Stimulated activated naive CD8-positive, alpha-beta T cell treated with anti-CD3 and anti-CD28 coated beads, Interleukin-15, Interleukin-2, amounts not matched to agents 100 U/mL and 50 U/mL, for 24 hours (primary cell): ENCODE measurements at regions not wholly inside any gene's neighbourhood (a gene's known extent, or its start where the extent isn't known, plus 50 kb on each side); places are given as distances from the start of the nearest gene placed in this dataset.
"Not testable (repeated sequence)": the region's sequence is repeated elsewhere in the genome, so short reads cannot be mapped to it uniquely, and the experiment has no call there.

Source experiments
- ATAC-seq: fragments of 150-1000 bp; cut with Tn5 transposase; one replicate; pipeline ENCODE4 v1.10.0; 2021
- DNase-seq: peaks from one replicate; pipeline ENCODE4 v3.0.0; 2021

DNA sequence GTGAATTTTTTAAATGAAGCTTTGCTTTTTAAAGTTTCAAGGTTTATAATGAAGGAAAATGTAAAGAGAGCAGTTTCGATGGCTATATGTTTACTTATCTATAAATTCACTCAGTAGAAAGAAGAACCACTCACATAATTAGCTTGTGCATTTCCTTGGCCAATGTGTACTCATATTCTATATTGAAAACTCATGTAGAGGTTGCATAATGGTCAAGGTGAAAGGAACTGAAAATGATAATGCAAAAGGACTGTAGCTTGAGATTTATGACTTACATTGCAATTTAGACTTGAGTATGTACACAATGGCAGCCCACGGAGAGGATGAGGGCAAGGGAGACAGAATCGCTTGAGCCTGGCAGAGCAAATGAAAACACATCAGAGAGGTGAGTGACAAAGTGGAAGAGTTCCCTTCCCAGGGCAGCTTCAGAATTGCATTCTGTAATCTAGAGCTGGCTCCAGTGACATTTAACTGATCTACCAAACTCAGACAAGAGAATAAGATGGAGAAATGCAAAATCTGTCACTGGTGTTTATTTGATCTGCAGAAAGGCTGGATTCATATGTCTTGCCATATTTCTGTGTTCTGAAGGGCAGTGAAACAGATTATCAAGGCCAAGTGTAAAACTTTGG lies 191.8 kb downstream of the TMEM200A start:
- DNase-seq (no peak), ATAC-seq (no peak)

DNA sequence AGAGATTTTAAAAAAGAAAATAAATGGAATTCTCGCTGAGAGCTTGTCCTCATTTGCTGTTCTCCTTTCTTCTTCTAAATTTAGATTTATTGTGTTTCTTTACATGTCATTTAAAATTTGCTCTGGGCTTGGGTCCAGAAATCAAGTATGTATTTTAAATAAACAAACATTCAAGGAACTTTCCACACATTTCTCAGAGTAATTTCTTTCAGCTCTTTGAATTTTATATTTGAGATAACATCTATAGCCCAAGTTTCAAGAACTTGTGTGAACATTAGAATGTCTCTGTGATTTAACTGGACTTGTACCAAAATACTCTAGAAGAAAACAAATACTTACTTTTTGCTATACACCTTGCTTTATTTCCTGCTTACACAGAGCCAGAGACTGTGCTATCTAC lies 192.3 kb downstream of the TMEM200A start:
- ATAC-seq (no peak), DNase-seq (no peak)

DNA sequence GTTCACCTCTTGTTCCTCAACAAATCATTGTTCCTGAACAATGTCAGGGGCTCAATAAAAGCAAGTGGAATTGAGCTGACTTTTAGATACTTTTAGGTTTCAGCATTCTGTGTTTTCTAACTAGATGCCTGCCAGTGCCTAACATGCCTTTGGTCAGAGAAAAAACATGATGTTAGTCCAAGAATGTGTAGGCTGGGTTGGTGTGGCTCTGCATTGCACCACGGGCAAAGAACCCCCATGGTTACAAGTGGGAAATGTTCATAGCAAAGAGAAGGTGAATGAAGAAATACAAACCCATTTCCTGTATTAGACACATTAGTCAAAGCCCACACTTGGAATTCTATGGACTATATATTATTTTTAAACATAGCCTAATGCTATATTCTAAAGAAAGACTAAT lies 193.3 kb downstream of the TMEM200A start:
- DNase-seq = no peak

DNA sequence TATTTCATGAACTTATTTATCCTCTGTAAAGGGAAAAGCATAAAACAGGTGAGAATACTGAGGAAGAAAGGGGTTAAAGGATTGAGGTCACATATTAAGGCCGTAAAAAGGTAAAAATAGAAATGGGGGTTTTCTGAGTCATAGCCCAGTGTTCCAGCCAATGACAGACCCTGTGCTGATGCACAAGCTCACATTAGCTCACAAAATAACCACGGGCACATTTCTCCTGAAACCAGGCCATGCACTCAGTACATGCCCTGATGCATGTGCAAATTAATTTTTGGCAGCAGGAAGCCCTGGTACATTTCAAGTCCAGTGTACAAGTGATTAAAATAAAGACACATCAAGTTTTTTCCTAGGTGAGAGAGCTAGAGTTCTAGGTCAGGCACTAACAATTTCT lies 194.4 kb downstream of the TMEM200A start:
- ATAC-seq = peak; percentile 71
- peak; percentile 8 for DNase-seq

More for the DNA sequence above, 193.3 kb downstream of the TMEM200A start:
- no peak for ATAC-seq

DNA sequence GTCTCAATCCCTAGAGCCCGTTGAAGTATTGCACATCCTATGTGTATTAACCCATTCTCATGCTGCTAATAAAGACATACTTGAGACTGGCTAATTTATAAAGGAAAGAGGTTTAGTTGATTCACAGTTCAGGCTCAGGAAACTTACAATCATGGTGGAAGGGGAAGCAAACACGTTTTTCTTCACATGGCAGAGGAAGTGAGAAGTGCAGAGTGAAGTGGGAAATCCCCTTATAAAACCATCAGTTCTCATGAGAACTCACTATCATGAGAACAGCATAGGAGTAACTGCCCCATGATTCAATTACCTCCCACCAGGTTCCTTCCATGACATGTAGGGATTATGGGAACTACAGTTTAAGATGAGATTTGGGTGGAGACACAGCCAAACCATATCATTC lies 195.3 kb downstream of the TMEM200A start:
- peak; percentile 38 for ATAC-seq
- DNase-seq = not testable (repeated sequence)

DNA sequence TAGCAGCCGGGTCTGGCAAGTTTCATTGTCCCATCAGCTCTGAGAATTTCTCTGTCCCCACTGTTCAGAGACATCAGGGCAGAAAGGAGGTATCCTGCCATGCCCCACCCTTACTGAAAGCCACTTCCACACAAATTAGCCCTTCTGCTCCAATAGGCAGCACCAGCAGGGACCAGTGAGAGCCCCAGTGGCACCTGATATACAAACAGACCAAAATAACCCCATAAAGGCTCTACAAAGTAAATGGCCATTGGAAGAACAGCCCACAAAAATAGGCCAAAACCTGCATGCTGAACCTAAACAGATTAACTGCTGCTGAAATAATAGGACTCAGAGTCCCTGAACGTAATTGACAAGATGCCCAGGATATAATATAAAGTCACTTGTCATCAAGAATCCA lies 199.9 kb downstream of the TMEM200A start:
- no peak for ATAC-seq
- DNase-seq = no peak

DNA sequence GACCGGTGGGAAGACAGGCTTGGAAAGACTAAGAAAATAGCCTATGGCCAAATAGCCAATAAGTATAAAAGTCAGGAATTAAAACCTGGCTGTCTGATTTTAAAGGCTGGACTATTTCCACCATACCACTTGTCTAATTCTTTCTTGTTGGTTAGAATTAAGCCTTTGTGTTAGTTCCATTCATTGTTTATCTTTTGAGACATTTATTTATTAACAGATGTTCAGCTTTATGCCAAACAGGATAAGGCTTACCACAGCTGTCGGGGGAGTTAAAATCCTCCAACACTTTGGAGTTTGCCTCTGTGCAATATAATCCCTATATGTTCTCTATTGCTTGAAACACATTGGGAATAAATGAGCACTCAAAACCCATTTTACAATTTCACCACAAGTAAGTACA lies 208.3 kb downstream of the TMEM200A start:
- ATAC-seq = no peak

DNA sequence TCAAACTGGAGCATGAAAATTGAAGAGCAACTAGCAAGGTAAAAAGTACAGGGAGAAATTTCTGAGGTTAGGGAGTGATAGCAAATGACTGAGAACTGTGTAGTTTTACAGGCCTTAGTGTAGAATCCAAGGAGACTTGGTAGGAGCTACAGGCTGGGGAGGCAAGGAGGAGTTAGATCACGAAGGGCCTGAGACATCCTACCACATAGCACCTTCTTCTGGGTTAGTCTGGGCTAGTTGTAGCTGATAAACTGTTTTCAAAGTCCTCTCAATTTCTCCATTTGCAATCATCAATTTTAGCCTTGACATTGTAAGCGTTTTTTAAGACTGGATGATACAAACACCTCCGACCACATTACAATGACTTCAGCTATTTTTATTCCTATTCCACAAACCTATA lies 209.7 kb downstream of the TMEM200A start:
- ATAC-seq = peak; percentile 10
- DNase-seq = no peak

More for the DNA sequence above, 208.3 kb downstream of the TMEM200A start:
- DNase-seq = no peak

DNA sequence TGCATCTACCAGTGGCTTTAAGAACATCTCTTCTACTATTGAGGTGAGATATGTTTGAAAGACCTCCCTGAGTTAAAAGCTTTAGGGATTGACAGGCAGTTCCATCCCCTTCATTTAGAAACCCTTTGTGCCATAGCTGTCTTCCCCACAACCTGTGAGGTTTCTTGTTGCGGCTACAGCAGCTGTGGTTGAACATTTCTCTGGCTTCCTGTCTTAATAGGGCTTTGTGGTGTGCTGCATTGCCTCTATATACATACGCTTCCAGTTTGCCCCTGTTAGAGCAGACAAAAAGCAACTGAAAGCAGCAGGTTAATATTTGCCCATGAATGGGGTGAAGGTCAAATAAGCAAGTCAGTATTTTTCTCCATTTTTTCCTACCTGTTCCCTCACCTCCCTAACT lies 210.2 kb downstream of the TMEM200A start:
- ATAC-seq (peak; percentile 96), DNase-seq (peak; percentile 46)

DNA sequence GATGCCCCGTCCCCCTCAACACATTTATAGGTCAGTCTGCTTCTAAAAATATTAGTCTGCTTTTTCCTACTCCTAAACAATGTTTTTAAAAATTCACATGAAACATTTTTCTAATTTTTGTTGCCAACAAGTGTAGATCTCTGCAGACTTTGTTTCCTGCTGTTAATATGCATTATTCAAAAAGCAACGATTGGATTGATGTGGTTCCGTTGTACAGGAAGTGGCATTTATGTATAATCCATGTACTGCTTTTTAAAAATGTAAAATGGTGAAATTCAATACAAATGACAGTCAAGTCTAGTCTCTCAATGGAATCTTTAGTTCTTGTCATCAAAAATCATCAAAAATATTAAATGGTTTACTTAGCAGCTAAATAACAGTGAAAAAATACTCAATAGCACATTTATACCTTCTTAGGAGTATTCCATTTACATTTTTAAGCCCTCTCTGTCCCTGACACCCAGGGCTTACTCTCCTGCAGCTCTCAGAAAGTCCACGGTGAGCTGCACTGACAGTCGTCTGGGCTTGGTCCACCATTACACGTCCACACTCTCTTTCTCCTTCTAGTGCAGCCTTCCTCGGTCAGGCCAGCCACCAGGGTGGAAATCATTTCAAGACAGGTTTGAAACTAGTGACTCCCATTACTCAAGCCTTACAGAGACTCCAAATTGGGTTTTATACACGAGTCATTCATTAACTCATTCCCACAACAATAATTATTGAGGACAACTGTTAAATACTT lies 211.5 kb downstream of the TMEM200A start:
- DNase-seq (peak; percentile 9), ATAC-seq (no peak)

DNA sequence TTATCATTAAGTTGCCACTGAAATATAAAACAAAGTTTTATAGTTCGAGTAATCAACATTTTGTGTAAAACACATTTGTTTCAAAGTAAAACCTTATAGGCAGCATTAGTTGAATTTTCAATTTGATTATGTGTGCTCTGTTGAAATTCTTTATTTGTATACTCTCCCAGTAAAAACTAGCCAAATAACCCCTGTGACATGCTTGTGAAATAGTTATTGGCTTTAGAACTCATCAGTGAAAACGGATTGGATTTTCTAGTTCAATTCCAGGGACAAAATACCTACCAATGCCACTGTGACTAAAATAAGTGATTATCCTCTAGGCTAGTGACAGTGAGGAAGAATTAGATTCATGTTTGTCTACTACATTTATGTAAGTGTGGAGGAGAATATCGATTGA lies 212.9 kb downstream of the TMEM200A start:
- ATAC-seq (no peak), DNase-seq (no peak)

DNA sequence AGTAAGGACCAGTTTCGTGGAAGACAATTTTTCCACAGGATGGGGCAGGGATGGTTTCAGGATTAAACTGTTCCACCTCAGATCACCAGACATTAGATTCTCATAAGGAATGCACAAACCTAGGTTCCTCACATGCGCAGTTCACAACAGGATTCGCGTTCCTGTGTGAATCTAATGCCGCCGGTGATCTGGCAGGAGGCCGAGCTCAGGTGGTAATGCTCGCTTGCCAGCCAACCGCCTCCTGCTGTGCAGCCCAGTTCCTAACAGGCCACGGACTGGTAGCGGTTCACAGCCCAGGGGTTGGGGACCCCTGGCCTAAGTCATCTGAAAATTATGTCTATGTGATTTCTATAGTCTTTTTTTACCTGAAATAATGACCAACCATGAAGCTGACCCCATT lies 217.5 kb downstream of the TMEM200A start:
- DNase-seq (no peak), ATAC-seq (no peak)

DNA sequence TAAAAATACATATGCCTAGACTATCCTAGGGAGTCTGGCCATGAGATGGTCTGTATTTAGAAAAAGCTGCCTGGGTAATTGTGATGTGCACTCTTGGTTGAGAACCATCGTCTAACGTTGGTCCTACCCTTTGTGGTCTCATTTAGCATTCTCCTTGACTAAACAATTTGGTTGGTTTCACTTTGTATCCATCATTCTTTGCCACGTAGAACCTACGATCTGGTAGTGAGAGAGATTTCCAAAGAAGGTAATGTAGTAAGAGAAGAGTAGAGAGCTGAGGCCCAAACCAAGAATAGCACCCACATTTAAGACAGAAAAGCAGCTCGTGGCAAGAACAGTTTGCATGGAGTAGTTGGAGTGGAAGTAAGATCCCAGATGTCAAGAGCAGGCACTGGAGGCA lies 219.8 kb downstream of the TMEM200A start:
- DNase-seq = no peak
- no peak for ATAC-seq

DNA sequence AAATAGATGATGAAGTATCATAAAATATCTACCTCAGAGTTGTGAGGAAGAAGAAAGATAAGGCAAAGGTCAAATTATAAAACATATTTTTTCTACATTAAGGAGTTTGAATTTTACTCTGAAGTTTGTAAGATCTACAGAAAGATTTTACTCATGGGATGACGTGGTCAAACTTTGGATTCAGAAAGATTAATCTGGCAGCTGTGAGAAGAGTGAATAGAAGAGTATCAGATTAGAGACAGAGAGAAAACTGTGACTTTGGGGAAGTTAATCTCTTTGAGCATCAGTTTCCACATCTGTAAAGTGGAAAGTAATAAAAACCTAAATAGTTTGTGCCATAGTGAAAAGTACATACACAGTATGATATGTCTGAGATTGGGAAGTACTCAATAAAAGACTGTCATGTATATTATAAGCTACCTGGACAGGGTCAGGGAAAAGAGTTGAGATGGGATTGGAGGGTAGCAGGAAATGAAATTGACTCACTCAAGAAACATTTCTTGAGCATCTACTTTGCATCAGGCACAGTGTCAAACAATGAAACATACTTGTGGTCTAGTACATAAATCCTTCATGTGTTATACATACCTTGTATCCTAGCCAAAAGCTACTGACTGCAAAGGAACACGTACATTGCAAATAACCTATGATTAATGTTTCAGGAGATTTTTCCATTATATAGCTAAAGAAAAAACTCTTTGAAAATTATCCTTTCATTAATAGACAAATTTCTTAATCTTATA lies 222.1 kb downstream of the TMEM200A start:
- DNase-seq (no peak), ATAC-seq (no peak)

DNA sequence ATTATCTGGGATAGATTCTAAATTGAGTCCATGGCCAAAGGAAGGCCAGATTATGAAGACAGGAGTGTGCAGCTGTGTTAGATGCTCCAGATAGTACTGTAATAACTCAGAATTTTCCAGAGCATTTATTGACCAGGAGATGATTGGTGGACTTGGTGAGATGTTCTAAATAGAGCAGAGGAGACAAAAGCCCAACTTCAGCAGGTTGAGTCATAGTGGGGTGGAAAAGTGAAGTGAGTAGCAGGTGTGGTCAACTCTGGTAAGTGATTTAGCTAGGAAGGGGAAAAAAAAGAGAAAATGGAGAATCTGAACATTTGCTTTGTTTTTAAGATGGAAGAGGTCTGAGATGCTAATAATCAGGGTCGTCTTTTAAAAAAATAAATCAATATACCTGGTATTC lies 227.4 kb downstream of the TMEM200A start:
- no peak for DNase-seq
- peak; percentile 75 for ATAC-seq

DNA sequence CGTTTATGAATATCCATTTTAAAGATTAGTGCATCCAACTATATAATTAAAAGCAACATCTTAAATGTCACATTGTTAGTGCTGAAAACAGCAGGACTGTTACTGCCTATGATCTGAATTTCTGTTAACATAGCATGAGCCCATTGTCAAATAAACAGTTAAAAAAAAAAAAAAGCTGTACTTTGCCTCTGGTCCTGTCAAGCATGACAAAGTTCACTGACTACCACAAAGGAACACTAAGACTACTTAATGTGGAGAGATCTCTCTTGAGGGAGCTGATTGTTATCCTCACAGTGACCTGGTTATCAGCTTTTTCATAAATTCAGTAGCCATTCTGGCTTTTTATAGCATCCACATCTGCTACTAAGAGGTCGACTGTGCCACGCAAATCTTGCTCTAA lies 228.1 kb downstream of the TMEM200A start:
- DNase-seq = no peak
- no peak for ATAC-seq

DNA sequence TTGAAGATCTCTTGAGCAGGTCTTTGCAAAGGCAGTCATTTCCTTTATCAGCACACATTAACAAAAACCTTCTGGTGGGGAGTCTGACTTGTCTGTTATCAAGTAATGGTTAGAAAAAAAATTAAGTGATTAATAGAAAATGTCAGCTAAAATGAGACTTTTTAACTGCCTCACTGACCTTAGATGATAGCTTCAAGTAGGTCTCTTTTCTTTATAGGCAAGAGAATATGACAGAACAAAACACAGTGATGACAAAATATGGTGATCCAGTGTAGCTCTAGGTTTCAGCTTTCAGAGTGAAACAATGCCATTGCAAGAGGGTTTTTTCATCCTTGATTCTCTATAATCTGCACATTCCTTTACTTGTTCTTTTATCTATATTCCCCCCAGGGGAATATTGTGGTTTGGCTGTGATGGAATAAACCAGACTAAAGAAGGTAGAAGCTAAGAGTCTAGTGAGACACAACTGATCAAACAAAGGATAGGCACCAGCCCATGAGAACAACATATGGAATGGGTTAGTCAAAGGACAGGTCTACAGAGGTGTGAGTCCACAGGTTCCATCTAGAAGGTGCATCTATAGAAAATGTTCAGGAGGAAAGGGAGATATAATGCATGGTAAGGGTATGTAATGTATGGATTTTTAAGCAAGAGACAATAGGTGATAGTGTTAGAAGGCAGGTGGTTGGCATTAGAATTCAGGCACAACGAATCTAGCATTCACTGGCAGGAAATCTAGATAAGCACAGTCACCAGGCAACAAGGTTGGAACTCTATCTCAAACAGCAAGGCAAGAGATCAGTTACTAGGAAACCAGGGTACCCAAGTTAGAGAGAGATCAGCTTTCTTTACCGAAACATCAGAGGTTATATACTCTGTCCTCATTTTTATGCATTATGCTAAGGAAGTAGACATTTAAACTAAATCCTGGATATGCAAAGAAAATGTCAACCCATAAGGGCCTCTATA lies 228.9 kb upstream of the SMLR1 start:
- ATAC-seq = no peak
- DNase-seq = no peak

DNA sequence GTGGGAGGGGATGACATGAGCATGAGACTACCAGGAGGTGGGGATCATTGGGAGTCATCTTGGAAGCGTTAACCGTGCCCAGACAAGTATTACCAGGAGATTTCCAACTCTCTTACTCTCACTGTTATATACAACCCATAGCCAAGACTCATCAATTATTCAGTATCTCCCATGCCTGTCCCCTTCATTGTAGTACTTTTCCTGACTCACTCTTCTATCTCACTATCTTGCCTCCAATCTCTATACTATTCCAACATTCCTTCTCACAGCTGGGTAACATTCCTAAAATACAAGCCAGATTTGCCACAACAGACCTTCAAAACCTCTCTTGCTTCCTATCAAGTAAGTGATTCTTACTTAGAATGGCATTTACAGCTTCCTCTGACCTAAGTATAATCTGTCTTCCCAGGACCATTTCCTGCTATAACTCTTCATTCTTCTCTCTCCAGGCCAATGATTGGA lies 226.3 kb upstream of the SMLR1 start:
- DNase-seq (no peak), ATAC-seq (no peak)

DNA sequence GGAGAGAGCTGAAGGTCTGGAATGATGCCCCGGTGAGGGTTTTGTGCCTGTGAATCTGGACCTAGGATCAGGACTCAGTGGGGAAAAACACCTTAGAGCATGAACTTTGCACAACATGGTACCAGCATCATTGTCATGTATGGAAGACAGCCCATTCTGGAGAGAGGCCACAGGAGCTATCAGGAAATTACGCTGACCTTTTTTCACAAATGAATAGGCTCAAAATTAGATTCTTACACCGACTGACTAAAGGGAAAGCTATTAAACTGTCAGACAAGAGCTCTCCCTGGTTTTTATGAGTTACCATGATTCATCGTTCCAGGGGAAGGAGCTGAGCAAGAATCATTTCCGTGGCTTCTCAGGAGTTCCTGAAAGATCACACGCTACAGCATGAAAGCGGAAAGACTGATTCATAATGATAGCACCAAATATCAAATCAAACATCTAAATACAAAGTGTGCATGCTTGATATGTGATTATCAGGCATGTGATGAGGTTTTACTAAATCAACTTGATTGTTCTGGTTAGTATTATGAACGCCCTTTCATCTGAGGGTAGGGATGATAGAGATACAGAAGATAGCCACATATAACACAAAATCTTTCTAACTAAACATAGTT lies 224.9 kb upstream of the SMLR1 start:
- DNase-seq = no peak

DNA sequence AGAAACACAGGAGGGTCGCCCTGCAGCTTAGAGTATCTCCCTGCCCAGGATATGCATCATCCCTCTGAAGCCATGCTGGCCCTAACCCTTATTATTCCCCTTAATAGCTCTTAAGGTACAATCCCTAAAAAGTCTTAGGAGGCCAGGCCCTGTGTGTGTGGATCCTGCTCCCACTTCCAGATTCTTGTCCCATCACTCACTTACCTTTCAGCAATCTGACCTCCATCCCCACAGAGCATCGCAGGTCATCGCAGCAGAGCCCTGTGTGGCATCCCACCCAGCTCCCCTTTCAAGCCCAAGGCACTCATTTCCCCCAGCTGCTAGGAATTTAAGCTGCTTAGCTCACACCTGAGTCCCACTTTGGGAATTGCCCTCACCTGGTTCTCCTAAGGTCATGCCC lies 223.8 kb upstream of the SMLR1 start:
- ATAC-seq (no peak), DNase-seq (no peak)

More for the DNA sequence above, 224.9 kb upstream of the SMLR1 start:
- peak; percentile 93 for ATAC-seq

DNA sequence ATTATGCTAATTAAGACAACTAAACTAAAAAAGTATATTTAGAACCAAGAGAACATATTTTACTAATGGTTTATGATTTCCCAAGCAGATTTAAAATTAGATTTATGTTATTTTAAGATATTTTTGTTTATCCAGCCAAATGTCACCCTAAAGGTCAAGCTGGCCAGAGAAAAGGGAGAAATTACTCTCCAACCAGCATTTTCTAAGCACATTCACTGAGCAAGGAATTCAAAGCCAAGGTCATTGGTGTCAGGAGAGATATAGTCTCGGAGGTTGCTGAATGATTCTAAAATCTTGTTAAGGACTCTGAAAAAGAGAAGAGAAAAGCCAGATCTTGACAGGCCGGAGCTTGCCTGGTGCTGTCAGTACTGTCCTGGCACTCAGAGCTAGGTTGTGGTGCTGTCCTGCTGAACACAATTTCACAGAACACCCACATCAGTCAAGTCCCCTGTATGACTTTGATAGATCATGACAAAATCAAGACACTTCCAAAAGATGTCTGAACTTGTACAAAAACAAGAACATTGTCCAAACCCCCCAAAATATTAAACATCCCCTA lies 222.3 kb upstream of the SMLR1 start:
- no peak for ATAC-seq
- DNase-seq = no peak
